Kidney epithelial cell (primary cell): ENCODE measurements at regions not wholly inside any gene's neighbourhood (a gene's known extent, or its start where the extent isn't known, plus 50 kb on each side); places are given as distances from the start of the nearest gene placed in this dataset.
"Not testable (repeated sequence)": the region's sequence is repeated elsewhere in the genome, so short reads cannot be mapped to it uniquely, and the experiment has no call there.

ENCODE experiments used
- DNase-seq: peaks from one replicate; pipeline ENCODE4 v3.0.0-alpha.2; 2010; ENCODE audit warnings: low read depth
- H3K27me3 ChIP-seq: 2 replicates; pipeline ENCODE4 v1.6.0; 2011; ENCODE audit warnings: low read length; ENCODE audit not compliant: control insufficient read depth, insufficient read depth
- H3K36me3 ChIP-seq: 2 replicates; pipeline ENCODE4 v1.5.1; 2011; ENCODE audit warnings: low read length; ENCODE audit not compliant: control insufficient read depth, insufficient read depth
- H3K4me3 ChIP-seq: 2 replicates; pipeline ENCODE4 v1.5.1; 2011; ENCODE audit warnings: low read depth, mild to moderate bottlenecking, control low read depth, low read length
- TF ChIP-seq, protein P1 (sequence below): IDR thresholded peaks from 2 replicates; pipeline ENCODE4 v1.5.1; 2011; ENCODE audit warnings: mild to moderate bottlenecking, moderate library complexity, low read length, control low read depth, inconsistent platforms; ENCODE audit not compliant: insufficient read depth, poor library complexity, severe bottlenecking

DNA sequence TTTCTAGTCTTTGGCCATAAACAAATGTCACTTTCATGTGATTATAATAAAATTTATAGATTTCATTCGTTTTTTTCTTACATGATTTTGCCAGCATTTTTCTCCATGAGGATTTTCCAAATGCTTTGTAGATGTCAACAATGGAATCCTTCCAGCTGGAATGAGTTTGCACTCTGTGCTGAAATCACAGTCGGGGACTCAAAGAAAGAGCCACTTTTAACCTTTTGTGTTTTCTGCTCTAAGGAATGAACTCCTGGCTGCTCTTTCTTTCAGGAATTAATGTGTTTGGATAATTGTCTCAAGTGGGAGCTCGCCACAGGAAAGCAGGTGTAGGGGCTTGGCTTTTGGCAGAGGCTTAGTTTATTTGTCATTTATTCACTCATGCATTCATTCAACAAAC, 372.3 kb upstream of the SALL1 start:
- Histone ChIP-seq H3K4me3 (no peak overlapping the region), H3K36me3 (no peaks in the 10 kb centered on the region), H3K27me3 (no peaks in the 10 kb centered on the region)
- DNase-seq: no peak
- TF ChIP-seq, protein P1, sequence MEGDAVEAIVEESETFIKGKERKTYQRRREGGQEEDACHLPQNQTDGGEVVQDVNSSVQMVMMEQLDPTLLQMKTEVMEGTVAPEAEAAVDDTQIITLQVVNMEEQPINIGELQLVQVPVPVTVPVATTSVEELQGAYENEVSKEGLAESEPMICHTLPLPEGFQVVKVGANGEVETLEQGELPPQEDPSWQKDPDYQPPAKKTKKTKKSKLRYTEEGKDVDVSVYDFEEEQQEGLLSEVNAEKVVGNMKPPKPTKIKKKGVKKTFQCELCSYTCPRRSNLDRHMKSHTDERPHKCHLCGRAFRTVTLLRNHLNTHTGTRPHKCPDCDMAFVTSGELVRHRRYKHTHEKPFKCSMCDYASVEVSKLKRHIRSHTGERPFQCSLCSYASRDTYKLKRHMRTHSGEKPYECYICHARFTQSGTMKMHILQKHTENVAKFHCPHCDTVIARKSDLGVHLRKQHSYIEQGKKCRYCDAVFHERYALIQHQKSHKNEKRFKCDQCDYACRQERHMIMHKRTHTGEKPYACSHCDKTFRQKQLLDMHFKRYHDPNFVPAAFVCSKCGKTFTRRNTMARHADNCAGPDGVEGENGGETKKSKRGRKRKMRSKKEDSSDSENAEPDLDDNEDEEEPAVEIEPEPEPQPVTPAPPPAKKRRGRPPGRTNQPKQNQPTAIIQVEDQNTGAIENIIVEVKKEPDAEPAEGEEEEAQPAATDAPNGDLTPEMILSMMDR: no peak

- Histone ChIP-seq H3K27me3 (no peaks in the 10 kb centered on the region), H3K36me3 (no peaks in the 10 kb centered on the region), H3K4me3 (no peak overlapping the region)
- TF ChIP-seq, protein P1: no peak
- DNase-seq: no peak
Measured at GRCh38 chr16:51522902-51523301, 371.8 kb upstream of the SALL1 start.

GRCh38 chr16:51516960-51517359, 365.9 kb upstream of the SALL1 start:
- DNase-seq, H3K4me3 ChIP-seq, H3K27me3 ChIP-seq, H3K36me3 ChIP-seq: not testable (repeated sequence)

- no peaks in the 10 kb centered on the region for H3K36me3 ChIP-seq
- TF ChIP-seq, protein P1: no peak
- H3K27me3 ChIP-seq: no peaks in the 10 kb centered on the region
- DNase-seq: no peak
- H3K4me3 ChIP-seq: no peak overlapping the region
Measured at GRCh38 chr16:51510416-51510815, 359.3 kb upstream of the SALL1 start.

DNA sequence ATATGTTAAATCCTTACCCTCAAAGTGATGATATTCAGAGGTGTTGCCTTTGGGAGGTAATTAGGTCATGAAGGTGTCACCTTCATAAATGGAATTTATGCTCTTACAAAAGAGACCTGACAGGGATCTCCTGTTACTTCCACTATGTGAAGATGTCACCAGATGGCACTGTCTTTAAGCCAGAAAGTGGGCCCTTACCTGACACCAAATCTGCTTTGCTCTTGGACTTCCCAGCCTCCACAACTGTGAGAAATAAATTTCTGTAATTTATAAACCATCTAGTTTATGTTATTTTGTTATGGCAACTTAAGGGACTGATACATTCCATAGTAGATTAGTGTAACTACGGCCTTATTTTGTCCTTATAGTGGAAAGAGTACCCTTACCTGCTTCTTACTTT, 358.3 kb upstream of the SALL1 start:
- Histone ChIP-seq H3K4me3 (no peak overlapping the region), H3K27me3 (no peaks in the 10 kb centered on the region), H3K36me3 (no peaks in the 10 kb centered on the region)
- DNase-seq: no peak
- TF ChIP-seq, protein P1: no peak

DNA sequence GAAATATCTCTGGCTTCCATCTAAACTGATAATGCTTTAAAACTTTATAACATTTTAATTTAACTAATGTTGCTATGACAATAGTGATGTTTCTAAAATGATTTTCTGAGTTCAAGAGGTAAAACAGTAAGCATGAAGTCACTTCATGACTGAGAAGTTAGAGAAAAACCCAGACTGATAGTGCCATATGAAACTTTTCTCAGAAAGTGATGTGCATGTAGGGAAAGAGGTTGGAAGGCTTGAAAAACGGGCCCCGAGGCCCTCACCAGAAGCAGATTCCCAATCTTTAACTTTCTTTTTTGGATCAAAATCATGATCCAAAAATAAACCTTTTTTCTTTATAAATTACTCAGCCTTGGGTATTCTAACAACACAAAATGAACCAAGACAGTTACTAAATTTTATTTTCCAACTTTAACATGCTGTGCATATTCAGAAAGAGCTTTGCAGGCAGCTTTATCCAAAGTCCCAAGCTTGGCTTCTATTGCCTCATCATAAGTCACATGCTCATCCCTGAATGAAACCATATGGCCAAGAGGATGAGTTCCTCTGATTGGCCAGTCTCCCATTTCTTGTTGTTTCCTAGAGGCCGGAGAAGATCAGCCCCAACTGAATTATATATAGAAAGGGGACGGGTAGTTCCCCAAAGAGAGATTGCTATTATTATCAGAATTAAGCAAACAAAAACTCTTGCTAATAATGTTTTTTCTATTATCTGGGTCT, 357.6 kb upstream of the SALL1 start:
- no peaks in the 10 kb centered on the region for H3K27me3 ChIP-seq
- TF ChIP-seq, protein P1: no peak
- no peak overlapping the region for H3K4me3 ChIP-seq
- no peak for DNase-seq
- no peaks in the 10 kb centered on the region for H3K36me3 ChIP-seq
